ENCODE measurements at regions not wholly inside any gene's neighbourhood (a gene's known extent, or its start where the extent isn't known, plus 50 kb on each side); places are given as distances from the start of the nearest gene placed in this dataset.

- H3K27ac ChIP-seq: no peak overlapping the region
- H3K36me3 ChIP-seq: no peaks in the 10 kb centered on the region
- no peak for TF ChIP-seq CTCF (IDR thresholded peaks at IDR 0.05)
- no peaks in the 10 kb centered on the region for H3K27me3 ChIP-seq
- H3K4me1 ChIP-seq (ENCODE audit: control insufficient read depth in 1 of 2, insufficient read depth in 1 of 2, low read depth in 1 of 2, low read length in 1 of 2): no peaks in the 10 kb centered on the region
- H3K9me3 ChIP-seq: no peaks in the 10 kb centered on the region
- H3K4me3 ChIP-seq (ENCODE audit: low read depth in 1 of 2, low read length in 1 of 2): no peak overlapping the region
Observed at GRCh38 chr7:41287559-41288335, 415.1 kb downstream of the INHBA start.

DNA sequence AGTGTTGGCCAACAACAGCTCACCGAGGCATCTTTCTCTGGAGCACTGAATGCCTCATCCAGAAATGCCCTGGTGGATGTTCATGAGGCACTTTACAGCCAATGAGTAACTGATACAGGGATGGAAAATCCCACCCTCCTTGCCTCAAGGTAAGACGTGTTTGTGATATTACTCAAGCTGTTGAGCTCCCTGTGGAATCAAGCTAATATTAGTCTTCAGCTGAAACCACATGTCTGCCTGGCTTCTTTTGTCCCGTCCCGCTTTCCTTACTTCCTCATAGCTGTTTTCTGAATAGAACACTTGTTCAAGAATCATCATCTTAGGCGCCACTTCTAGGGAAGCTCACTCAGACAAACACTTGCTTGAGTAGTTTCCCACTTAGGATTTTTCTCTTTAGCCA, 422.4 kb downstream of the INHBA start:
- Histone ChIP-seq H3K4me3 (ENCODE audit: low read depth in 1 of 2, low read length in 1 of 2) (no peak overlapping the region), H3K36me3 (no peaks in the 10 kb centered on the region), H3K9me3 (no peaks in the 10 kb centered on the region), H3K27me3 (no peaks in the 10 kb centered on the region), H3K4me1 (ENCODE audit: control insufficient read depth in 1 of 2, insufficient read depth in 1 of 2, low read depth in 1 of 2, low read length in 1 of 2) (peaks cover 0 to 7% of the 10 kb centered on the region in 2 experiments), H3K27ac (no peak overlapping the region)
- TF ChIP-seq CTCF (IDR thresholded peaks at IDR 0.05): no peak

- H3K36me3 ChIP-seq: no peaks in the 10 kb centered on the region
- H3K27me3 ChIP-seq: no peaks in the 10 kb centered on the region
- H3K9me3 ChIP-seq: no peaks in the 10 kb centered on the region
- peaks cover 0 to 7% of the 10 kb centered on the region in 2 experiments for H3K4me1 ChIP-seq (ENCODE audit: control insufficient read depth in 1 of 2, insufficient read depth in 1 of 2, low read depth in 1 of 2, low read length in 1 of 2)
- H3K4me3 ChIP-seq (ENCODE audit: low read depth in 1 of 2, low read length in 1 of 2): no peak overlapping the region
- no peak overlapping the region for H3K27ac ChIP-seq
- no peak for TF ChIP-seq CTCF (IDR thresholded peaks at IDR 0.05)
Observed at GRCh38 chr7:41277561-41277960, 425.3 kb downstream of the INHBA start.

- peaks cover 0 to 7% of the 10 kb centered on the region in 2 experiments for H3K4me1 ChIP-seq (ENCODE audit: control insufficient read depth in 1 of 2, insufficient read depth in 1 of 2, low read depth in 1 of 2, low read length in 1 of 2)
- TF ChIP-seq CTCF (IDR thresholded peaks at IDR 0.05): no peak
- H3K36me3 ChIP-seq: no peaks in the 10 kb centered on the region
- H3K4me3 ChIP-seq (ENCODE audit: low read depth in 1 of 2, low read length in 1 of 2): no peak overlapping the region
- no peaks in the 10 kb centered on the region for H3K9me3 ChIP-seq
- H3K27me3 ChIP-seq: no peaks in the 10 kb centered on the region
- H3K27ac ChIP-seq: no peak overlapping the region
Observed at GRCh38 chr7:41275255-41275654, 427.6 kb downstream of the INHBA start.

GRCh38 chr7:41274179-41274578, 428.7 kb downstream of the INHBA start:
- no peaks in the 10 kb centered on the region for H3K27me3 ChIP-seq
- no peak overlapping the region for H3K27ac ChIP-seq
- no peaks in the 10 kb centered on the region for H3K36me3 ChIP-seq
- peaks cover 0 to 7% of the 10 kb centered on the region in 2 experiments for H3K4me1 ChIP-seq (ENCODE audit: control insufficient read depth in 1 of 2, insufficient read depth in 1 of 2, low read depth in 1 of 2, low read length in 1 of 2)
- no peak overlapping the region for H3K4me3 ChIP-seq (ENCODE audit: low read depth in 1 of 2, low read length in 1 of 2)
- no peaks in the 10 kb centered on the region for H3K9me3 ChIP-seq
- no peak for TF ChIP-seq CTCF (IDR thresholded peaks at IDR 0.05)
